Natural killer cell treated with Interleukin-12 subunit alpha and Interleukin-12 subunit beta and Interleukin-15 and Interleukin-18, amount 100 ng/mL, for 72 hours (primary cell): ENCODE measurements at regions not wholly inside any gene's neighbourhood (a gene's known extent, or its start where the extent isn't known, plus 50 kb on each side); places are given as distances from the start of the nearest gene placed in this dataset.
"Not testable (repeated sequence)": the region's sequence is repeated elsewhere in the genome, so short reads cannot be mapped to it uniquely, and the experiment has no call there.

Source experiments
- ATAC-seq, 2 donors: fragments of 150-1000 bp; cut with Tn5 transposase in 1 of 2; sonication (Bioruptor Pico), chemical (Tn5 transposase) in 1 of 2; 2 replicates each; pipeline ENCODE4 v1.10.0; 2021
- DNase-seq: peaks from one replicate; pipeline ENCODE4 v3.0.0; 2022; ENCODE audit warnings: low spot score
- H3K27ac Mint-ChIP-seq, 2 donors: 1 replicate in 1 of 2; 2 replicates in 1 of 2; pipeline ENCODE4 v1.8.0; 2022; ENCODE audit warnings: mixed read lengths in 2 of 2, mild to moderate bottlenecking in 1 of 2, moderate library complexity in 1 of 2
- H3K27me3 Mint-ChIP-seq, 2 donors: 1 replicate in 1 of 2; 2 replicates in 1 of 2; pipeline ENCODE4 v1.8.0; 2022; ENCODE audit warnings: mixed read lengths in 2 of 2
- H3K36me3 Mint-ChIP-seq: one replicate; pipeline ENCODE4 v1.8.0; 2022; ENCODE audit warnings: mixed read lengths
- H3K4me1 Mint-ChIP-seq, 2 donors: 1 replicate in 1 of 2; 2 replicates in 1 of 2; pipeline ENCODE4 v1.8.0; 2022; ENCODE audit warnings: low read depth in 2 of 2, mixed read lengths in 2 of 2, mild to moderate bottlenecking in 1 of 2
- H3K4me3 Mint-ChIP-seq: one replicate; pipeline ENCODE4 v1.8.0; 2022; ENCODE audit warnings: mixed read lengths
- H3K9me3 Mint-ChIP-seq: 2 replicates; pipeline ENCODE4 v1.8.0; 2022; ENCODE audit warnings: mixed read lengths

DNA sequence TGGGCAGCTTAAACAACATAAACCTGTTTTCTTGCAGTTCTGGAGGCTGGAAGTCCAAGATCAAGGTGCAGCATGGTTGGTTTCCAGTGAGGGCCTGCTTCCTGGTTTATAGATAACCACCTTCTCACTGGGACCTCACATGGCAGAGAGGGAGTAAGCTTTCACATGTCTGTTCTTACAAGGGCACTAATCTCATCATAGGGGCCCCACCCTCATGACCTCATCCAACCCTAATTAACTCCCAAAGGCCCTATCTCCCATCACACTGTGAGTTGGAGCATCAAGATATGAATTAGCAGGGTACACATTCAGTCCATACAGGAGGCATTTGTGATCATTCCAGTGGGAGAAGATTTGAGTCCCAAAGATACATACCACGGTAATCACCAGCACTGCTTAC lies 50.5 kb upstream of the GRIN2A start:
- DNase-seq (no peak), ATAC-seq (no peak)
- peaks cover 4% of the 10 kb centered on the region for H3K36me3 Mint-ChIP-seq
- H3K27me3 Mint-ChIP-seq, result peaks cover 2 to 5% of the 10 kb centered on the region in 2 donors
- H3K4me3 Mint-ChIP-seq, result no peak overlapping the region
- H3K27ac Mint-ChIP-seq, result no peak overlapping the region
- no peaks in the 10 kb centered on the region for H3K4me1 Mint-ChIP-seq
- H3K9me3 Mint-ChIP-seq, result no peaks in the 10 kb centered on the region

DNA sequence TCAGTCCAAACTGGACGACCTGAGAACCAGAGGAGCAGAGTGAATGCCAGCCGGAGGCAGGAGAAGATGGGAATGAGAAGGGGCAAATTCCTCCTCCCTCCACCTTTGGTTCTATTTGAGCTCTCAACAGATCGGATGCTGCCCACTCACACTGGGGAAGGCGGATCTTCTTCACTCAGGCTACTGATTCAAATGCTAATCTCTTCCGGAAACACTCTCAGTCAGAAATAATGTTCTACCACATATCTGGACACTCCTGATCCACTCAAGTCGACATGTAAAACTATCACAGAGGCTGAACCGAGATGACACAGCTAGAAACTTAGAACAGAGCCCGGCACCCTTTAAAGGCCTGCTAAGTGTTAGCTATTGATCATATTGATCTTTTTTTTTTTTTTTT lies 57.4 kb upstream of the GRIN2A start:
- Mint-ChIP-seq H3K36me3 (no peaks in the 10 kb centered on the region), H3K4me3 (no peak overlapping the region), H3K9me3 (no peaks in the 10 kb centered on the region), H3K27me3 (peaks cover 7 to 11% of the 10 kb centered on the region in 2 donors), H3K27ac (no peak overlapping the region), H3K4me1 (no peaks in the 10 kb centered on the region)
- no peak for ATAC-seq
- DNase-seq, result no peak

DNA sequence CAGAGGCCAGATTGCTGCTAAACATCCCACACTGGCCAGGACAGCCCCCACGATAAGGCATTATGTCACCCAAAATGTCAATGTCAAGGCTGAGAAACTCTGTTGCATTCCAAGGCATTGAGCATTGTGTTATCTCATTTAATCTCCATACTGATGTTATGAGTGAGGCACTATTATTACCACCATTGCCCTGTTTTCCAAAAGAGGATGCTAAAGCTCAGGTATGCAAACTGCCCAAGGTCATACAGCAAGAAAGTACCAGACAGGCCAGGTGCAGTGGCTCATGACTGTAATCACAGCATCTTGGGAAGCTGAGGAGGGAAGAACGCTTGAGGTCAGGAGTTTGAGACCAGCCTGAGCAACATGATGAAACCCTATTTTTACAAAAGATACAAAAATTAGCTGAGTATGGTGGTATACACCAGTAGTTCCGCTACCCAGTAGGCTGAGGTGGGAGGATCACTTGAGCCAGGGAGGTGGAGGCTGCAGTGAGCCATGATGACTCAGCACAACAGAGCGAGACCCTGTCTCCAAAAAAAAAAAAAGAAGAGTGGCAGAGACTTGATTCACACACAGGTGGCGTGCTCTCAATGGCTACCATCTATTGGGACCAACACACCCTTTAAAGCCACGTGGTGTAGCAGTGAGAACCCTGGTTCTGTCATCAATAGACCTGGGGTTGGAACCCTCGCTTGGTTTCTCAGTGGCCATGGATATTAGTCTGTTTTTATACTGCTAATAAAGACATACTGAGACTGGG lies 58.8 kb upstream of the GRIN2A start:
- Mint-ChIP-seq H3K4me3 (no peak overlapping the region), H3K36me3 (no peaks in the 10 kb centered on the region), H3K27me3 (peaks cover 7 to 11% of the 10 kb centered on the region in 2 donors), H3K27ac (no peak overlapping the region), H3K9me3 (no peaks in the 10 kb centered on the region), H3K4me1 (no peaks in the 10 kb centered on the region)
- no peak for ATAC-seq
- no peak for DNase-seq

- Mint-ChIP-seq H3K4me1 (no peaks in the 10 kb centered on the region), H3K27ac (no peak overlapping the region), H3K9me3 (no peaks in the 10 kb centered on the region), H3K27me3 (peaks cover 7 to 11% of the 10 kb centered on the region in 2 donors), H3K4me3 (no peak overlapping the region), H3K36me3 (no peaks in the 10 kb centered on the region)
- no peak for ATAC-seq
- no peak for DNase-seq
Observed at GRCh38 chr16:10242097-10242496, 59.9 kb upstream of the GRIN2A start.

DNA sequence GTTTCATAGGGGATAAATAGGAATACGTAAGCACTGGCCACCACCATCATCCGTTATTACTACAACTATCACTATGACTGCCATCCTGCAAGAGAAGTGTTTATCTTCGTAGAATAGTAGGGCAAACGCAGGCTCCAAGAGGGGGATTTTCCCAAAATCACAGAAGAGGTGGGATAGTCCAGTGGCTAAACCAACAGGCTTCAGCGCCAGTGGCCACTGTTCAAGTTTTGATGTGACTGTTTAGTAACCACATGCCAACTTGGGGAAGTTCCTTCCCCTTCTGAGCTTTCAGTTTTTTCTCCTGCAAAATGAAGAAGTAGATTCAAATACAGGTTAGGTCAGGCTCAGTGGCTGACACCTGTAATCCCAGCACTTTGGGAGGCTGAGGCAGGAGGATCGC lies 60.7 kb upstream of the GRIN2A start:
- DNase-seq, result no peak
- Mint-ChIP-seq H3K4me1 (no peaks in the 10 kb centered on the region), H3K9me3 (no peaks in the 10 kb centered on the region), H3K27me3 (peaks cover 7 to 11% of the 10 kb centered on the region in 2 donors), H3K27ac (no peak overlapping the region), H3K4me3 (no peak overlapping the region), H3K36me3 (no peaks in the 10 kb centered on the region)
- ATAC-seq, result no peak

DNA sequence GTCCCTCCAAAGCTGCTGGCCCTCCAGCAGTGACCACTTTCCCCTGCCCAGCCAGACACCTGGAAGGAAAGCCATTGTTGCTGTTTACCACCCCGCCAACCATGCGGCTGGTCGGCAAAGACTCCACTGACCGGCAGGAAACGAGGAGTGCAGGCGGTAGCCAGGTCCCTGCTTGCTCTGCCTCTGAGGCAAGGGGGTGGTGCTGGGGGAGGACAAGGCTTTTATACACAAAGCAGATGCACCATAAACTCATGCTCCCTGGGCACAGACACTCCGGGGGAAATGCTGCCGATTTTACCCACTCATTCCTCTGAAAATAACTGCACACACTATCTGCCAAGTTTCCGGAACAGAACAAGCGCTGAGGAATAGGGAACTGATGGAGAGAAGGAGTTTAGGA lies 62.8 kb upstream of the GRIN2A start:
- Mint-ChIP-seq H3K36me3 (no peaks in the 10 kb centered on the region), H3K27ac (no peak overlapping the region), H3K4me3 (no peak overlapping the region), H3K27me3 (peaks cover 0 to 9% of the 10 kb centered on the region in 2 donors), H3K4me1 (no peaks in the 10 kb centered on the region), H3K9me3 (no peaks in the 10 kb centered on the region)
- DNase-seq, result no peak
- no peak for ATAC-seq

DNA sequence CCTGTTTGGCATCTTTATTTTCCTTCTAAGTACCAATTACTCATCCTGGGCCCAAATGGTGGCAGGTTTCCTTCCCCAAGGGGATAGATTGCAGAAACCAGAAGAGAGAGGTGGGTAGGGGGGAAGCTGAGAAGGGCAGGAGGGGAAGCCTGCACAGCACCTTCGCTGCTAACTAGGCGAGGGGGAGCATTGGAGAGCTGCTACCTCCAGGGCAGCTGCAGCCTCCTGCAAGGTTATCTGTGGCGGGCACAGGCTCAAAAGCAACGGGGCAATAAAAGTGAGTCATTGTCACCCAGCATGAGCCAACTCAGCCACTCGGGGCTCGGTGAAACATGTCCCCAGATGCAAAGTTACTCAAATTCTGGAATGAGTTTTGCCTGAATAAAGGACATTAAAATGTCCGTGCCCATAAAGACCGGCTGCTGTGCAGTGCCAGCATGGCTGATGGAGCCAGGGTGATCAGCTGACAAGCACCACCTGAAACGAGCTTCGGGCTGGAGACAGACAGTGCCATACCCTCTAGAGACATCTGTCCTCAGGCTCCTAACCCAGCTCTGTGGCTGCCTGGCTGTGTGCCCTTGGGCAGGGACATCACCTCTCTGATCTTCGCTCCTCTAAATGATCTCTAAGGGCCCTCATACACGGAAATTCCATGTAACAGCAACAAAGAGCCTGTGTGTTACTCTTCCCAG lies 68.1 kb upstream of the GRIN2A start:
- Mint-ChIP-seq H3K36me3 (no peaks in the 10 kb centered on the region), H3K4me3 (no peak overlapping the region), H3K27me3 (peaks cover 0 to 6% of the 10 kb centered on the region in 2 donors), H3K9me3 (no peaks in the 10 kb centered on the region), H3K27ac (no peak overlapping the region), H3K4me1 (no peaks in the 10 kb centered on the region)
- ATAC-seq (no peak), DNase-seq (no peak)

DNA sequence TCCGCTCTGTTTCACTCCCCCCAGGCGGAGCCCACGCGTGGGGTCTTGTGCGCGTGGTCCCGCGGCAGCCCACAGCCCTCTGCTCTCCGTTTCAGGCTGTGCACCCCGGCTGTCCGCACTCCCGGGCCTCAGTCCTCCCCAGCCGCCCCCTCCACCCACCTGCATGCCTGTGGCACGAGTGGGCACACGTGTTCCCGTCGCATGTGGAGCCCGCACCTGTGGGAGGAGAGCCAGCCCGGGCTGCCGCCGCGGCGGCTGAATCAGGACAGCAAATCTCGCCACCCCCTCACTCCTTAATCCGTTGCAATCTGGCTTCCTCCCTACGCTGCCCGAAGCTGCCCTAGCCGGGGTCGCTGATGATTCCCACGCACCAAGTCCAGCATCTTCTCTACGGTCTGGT lies 69.9 kb upstream of the GRIN2A start:
- no peak overlapping the region for H3K4me3 Mint-ChIP-seq
- DNase-seq (no peak), ATAC-seq (no peak)
- H3K4me1 Mint-ChIP-seq, result peaks cover 0 to 4% of the 10 kb centered on the region in 2 donors
- peaks cover 10 to 14% of the 10 kb centered on the region in 2 donors for H3K27me3 Mint-ChIP-seq
- H3K36me3 Mint-ChIP-seq, result no peaks in the 10 kb centered on the region
- no peak overlapping the region for H3K27ac Mint-ChIP-seq
- H3K9me3 Mint-ChIP-seq, result no peaks in the 10 kb centered on the region

DNA sequence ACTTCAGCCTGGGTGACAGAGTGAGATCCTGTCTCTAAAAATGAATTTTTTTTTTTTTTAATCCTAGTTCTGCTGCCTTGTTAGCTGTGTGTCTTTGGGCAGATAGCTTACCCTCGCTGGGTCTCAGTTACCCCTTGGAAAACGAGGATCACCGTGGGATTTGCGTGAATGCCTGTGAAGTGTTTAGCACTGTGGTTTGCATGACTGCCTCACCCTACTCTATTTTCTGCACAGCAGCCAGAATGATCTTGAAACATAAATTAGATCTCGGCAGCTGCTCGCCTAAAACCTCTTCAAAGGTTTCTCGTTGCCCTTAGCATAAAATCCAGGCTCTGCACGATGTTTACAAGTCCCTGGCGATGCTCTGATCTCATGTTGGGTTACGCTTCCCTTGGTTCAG lies 71.2 kb upstream of the GRIN2A start:
- Mint-ChIP-seq H3K4me1 (peaks cover 0 to 4% of the 10 kb centered on the region in 2 donors), H3K4me3 (no peak overlapping the region), H3K9me3 (no peaks in the 10 kb centered on the region), H3K36me3 (no peaks in the 10 kb centered on the region), H3K27me3 (peaks cover 10 to 14% of the 10 kb centered on the region in 2 donors), H3K27ac (no peak overlapping the region)
- DNase-seq (no peak), ATAC-seq (no peak)

GRCh38 chr16:10255728-10256127 lies 73.5 kb upstream of the GRIN2A start:
- no peak for ATAC-seq
- DNase-seq, result no peak
- H3K4me1 Mint-ChIP-seq, result peaks cover 0 to 4% of the 10 kb centered on the region in 2 donors
- H3K36me3 Mint-ChIP-seq, result no peaks in the 10 kb centered on the region
- no peak overlapping the region for H3K4me3 Mint-ChIP-seq
- peaks cover 10 to 14% of the 10 kb centered on the region in 2 donors for H3K27me3 Mint-ChIP-seq
- H3K27ac Mint-ChIP-seq, result no peak overlapping the region
- no peaks in the 10 kb centered on the region for H3K9me3 Mint-ChIP-seq

DNA sequence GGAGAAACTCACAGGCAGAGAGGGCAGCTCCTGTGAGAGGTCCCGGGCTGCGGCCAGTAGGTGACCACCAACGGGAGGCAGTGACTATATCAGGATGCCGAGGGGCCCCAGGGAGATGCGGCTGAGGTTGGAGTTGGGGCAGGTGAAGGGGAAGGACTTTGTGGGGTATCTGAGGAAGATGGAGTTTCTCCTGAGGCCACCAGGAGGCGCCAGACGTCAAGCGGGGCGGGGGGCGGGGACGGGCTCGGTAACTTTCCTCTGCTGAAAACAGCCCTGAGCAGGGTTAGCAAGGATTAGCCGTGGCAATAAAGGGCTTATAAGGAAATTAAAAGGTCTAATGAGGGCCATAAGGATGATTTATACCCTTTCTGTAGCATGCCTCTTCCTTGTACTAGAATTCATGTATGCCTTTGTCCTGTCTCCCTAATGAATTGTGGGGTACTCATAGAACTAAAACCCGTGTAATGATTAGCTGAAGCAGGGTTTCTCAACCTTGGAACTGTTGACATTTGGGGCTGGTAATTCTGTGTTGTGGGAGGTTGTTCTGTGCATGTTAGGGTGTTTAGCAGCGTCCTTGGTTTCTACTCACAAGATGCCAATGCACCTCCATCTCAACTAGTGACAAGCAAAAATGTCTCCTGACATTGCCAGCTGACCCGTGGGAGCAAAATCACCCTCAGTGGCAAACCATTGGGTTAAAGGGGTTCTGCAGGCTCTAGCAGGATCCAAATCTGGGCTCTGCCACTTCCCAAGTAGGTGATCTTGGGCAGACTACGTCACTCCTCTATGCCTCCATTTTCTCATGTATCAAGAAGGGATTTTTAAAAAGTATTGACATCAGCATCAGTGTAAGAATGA lies 74.8 kb upstream of the GRIN2A start:
- no peaks in the 10 kb centered on the region for H3K9me3 Mint-ChIP-seq
- H3K27ac Mint-ChIP-seq, result no peak overlapping the region
- ATAC-seq (peak in 1 of 2 donors; percentile 70), DNase-seq (peak; percentile 62)
- peaks cover 10 to 14% of the 10 kb centered on the region in 2 donors for H3K27me3 Mint-ChIP-seq
- H3K4me3 Mint-ChIP-seq, result no peak overlapping the region
- peaks cover 0 to 4% of the 10 kb centered on the region in 2 donors for H3K4me1 Mint-ChIP-seq
- no peaks in the 10 kb centered on the region for H3K36me3 Mint-ChIP-seq

DNA sequence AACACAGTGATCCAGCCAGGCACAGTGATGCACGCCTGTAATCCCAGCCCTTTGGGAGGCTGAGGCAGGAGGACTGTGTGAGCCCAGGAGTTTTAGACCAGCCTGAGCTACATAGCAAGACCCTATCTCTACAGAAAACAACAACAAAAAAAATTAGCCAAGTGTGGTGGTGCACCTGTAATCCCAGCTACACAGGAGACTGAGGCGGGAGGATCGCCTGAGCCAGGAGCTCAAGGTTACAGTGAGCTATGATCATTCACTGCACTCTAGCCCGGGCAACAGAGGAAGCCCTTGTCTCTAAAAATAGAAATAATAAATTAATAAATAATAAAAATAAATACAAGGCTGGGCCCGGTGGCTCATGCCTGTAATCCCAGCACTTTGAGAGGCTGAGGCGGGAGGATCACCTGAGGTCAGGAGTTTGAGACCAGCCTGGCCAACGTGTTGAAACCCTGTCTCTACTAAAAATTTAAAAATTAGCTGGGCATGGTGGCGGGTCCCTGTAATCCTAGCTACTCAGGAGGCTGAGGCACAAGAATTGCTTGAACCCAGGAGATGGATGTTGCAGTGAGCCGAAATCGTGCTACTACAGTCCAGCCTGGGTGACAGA lies 75.5 kb upstream of the GRIN2A start:
- H3K4me3 Mint-ChIP-seq, DNase-seq, H3K36me3 Mint-ChIP-seq, ATAC-seq, H3K4me1 Mint-ChIP-seq, H3K9me3 Mint-ChIP-seq, H3K27ac Mint-ChIP-seq: not testable (repeated sequence)
- H3K27me3 Mint-ChIP-seq, result peaks cover 10 to 12% of the 10 kb centered on the region in 2 donors

DNA sequence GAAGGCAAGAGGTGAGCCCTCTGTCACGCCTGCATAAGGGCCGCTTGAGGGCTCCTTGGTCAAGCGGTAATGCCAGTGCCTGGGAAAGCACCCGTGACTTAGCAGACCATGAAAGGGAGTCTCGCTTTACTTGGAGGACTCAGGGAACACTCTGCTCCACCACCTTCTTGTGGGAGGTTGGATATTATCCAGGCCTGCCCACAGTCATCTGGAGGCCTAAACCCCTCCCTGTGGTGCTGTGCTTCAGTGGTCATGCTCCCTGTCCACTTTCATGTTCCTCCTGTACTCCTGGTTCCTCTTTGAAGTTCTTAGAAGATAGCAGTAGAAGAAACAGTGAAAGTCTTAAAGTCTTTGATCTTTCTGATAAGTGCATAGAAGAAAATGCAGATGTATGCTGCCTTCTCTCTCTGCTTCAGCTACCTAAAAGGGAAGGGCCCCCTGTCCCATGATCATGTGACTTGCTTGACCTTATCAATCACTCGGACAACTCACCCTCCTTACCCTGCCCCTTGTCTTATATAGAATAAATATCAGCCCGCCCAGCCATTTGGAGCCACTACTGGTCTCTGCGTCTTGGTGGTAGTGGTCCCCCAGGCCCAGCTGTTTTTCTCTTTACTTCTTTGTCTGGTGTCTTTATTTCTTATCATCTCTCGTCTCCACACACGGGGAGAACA lies 76.8 kb upstream of the GRIN2A start:
- not testable (repeated sequence) for H3K27me3 Mint-ChIP-seq, H3K4me3 Mint-ChIP-seq, H3K27ac Mint-ChIP-seq, DNase-seq, H3K9me3 Mint-ChIP-seq, ATAC-seq, H3K4me1 Mint-ChIP-seq, H3K36me3 Mint-ChIP-seq
